Ovary (tissue), 7 donors: ENCODE measurements at regions not wholly inside any gene's neighbourhood (a gene's known extent, or its start where the extent isn't known, plus 50 kb on each side); places are given as distances from the start of the nearest gene placed in this dataset.

Experiments used
- DNase-seq, 5 donors: peaks; one replicate each; pipeline ENCODE4 v3.0.0-alpha.2; 2019 to 2020
- H3K27ac ChIP-seq, 2 donors: fragments of 200-600 bp; one replicate each; pipeline versions ENCODE4 v1.5.1 to v1.8.0; 2019 to 2022
- H3K27me3 ChIP-seq: fragments of 200-600 bp; one replicate; pipeline ENCODE4 v1.8.0; 2022
- H3K36me3 ChIP-seq: fragments of 200-600 bp; sonication (generic); one replicate; pipeline ENCODE4 v1.5.1; 2019
- H3K4me1 ChIP-seq: one replicate; pipeline ENCODE4 v1.8.1; 2013; ENCODE audit warnings: mild to moderate bottlenecking, moderate library complexity; ENCODE audit not compliant: insufficient read depth
- H3K4me3 ChIP-seq: fragments of 200-600 bp; sonication (generic); one replicate; pipeline ENCODE4 v1.5.1; 2017
- H3K9me3 ChIP-seq, 2 donors: fragments of 200-600 bp in 1 of 2; sonication (generic) in 1 of 2; one replicate each; pipeline versions ENCODE4 v1.5.1 to v1.8.1; 2013 to 2019; ENCODE audit warnings: mild to moderate bottlenecking in 1 of 2, moderate library complexity in 1 of 2
- EP300 ChIP-seq: sonication (generic); formaldehyde crosslinking; IDR thresholded peaks from one replicate; pipeline ENCODE4 v1.6.1; 2017; ENCODE audit warnings: antibody characterized with exemption
- POLR2A ChIP-seq: fragments of 450-650 bp; IDR thresholded peaks from one replicate; pipeline ENCODE4 v1.6.1; 2017; ENCODE audit warnings: antibody characterized with exemption, mild to moderate bottlenecking, moderate library complexity
- WGBS, 3 donors: extraction: QIAGEN DNeasy Blood & Tissue Kit in 1 of 3; methylation state at CpG; one replicate each; pipeline versions ENCODE4 v1.1.5 to v1.1.7; 2013 to 2017; 5-methylcytosine and 5-hydroxymethylcytosine counted together
- intact Hi-C, 4 donors: fragments of 100-400 bp; cut with DNase I; formaldehyde crosslinking; loops; one replicate each; pipeline versions ENCODE4 v1.11.0 to v1.15.1; 2022 to 2023
- TF ChIP-seq, protein P1 (sequence below), 3 donors: fragments of 450-650 bp in 2 of 3; fragments of 200-600 bp in 1 of 3; IDR thresholded peaks; one replicate each; pipeline versions ENCODE4 v1.5.1 to v1.8.0; 2016 to 2022; ENCODE audit warnings: antibody characterized with exemption in 3 of 3, mild to moderate bottlenecking in 1 of 3
- donor health status: DM: no; HTN: no; CAD: no; lungs with moderate emphysema.
- donor health status: DM: no; HTN: no; CAD: no.
- donor health status: Bipolar disorder and iron deficiency.
- donor health status: DM: no; HTN: no; CAD: no.
- donor health status: DM: yes; HTN: yes; CAD: no.

DNA sequence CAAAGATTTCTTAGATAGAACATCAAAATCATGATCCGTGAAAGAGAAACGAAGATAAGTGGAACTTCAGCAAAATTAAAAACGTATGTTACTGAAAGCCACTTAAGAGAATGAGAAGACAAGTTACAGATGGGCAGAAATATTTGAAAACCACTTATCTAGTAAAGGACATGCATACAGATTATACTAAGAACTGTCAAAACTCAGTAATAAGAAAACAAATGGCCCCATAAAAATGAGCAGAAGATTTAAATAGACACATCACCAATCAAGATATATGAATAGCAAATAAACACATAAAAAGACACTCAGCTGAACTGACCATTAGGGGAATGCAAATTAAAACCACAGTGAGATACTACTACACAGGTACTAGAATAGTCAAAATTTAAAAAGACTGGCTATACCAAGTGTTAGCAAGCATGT, 343.7 kb downstream of the PTEN start:
- Histone ChIP-seq H3K27me3 (no peaks in the 10 kb centered on the region), H3K9me3 (no peaks in the 10 kb centered on the region), H3K27ac (no peak overlapping the region), H3K4me3 (no peak overlapping the region), H3K36me3 (no peaks in the 10 kb centered on the region), H3K4me1 (peaks cover 2% of the 10 kb centered on the region)
- no peak for DNase-seq
- 39 to 53% (median 50%) methylated on average over 3 of the region's 3 CpGs for WGBS, 3 donors
- TF ChIP-seq EP300 (no peak), POLR2A (no peak)
- TF ChIP-seq, protein P1, sequence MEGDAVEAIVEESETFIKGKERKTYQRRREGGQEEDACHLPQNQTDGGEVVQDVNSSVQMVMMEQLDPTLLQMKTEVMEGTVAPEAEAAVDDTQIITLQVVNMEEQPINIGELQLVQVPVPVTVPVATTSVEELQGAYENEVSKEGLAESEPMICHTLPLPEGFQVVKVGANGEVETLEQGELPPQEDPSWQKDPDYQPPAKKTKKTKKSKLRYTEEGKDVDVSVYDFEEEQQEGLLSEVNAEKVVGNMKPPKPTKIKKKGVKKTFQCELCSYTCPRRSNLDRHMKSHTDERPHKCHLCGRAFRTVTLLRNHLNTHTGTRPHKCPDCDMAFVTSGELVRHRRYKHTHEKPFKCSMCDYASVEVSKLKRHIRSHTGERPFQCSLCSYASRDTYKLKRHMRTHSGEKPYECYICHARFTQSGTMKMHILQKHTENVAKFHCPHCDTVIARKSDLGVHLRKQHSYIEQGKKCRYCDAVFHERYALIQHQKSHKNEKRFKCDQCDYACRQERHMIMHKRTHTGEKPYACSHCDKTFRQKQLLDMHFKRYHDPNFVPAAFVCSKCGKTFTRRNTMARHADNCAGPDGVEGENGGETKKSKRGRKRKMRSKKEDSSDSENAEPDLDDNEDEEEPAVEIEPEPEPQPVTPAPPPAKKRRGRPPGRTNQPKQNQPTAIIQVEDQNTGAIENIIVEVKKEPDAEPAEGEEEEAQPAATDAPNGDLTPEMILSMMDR (IDR thresholded peaks at IDR 0.05): no peak
- intact Hi-C loops: no loop called here

DNA sequence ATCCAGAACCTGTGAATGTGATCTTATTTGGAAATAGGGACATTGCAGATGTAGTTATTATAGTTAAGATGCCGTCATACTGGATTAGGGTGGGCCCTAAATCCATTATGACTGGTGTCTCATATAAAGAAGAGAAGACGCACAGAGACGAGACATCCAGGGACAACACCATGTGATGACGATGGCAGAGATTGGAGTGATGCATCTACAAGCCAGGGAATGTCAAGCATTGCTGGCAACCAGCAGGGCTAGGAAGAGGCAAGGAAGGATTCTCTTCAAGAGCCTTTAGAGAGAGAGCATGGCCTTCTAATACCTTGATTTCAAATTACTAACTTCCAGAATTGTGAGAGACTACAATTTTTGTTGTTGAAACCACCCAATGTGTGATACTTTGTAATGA, 345.8 kb downstream of the PTEN start:
- WGBS, 3 donors: 93 to 99% (median 98%) methylated on average over 4 of the region's 4 CpGs
- no peak for TF ChIP-seq POLR2A

DNA sequence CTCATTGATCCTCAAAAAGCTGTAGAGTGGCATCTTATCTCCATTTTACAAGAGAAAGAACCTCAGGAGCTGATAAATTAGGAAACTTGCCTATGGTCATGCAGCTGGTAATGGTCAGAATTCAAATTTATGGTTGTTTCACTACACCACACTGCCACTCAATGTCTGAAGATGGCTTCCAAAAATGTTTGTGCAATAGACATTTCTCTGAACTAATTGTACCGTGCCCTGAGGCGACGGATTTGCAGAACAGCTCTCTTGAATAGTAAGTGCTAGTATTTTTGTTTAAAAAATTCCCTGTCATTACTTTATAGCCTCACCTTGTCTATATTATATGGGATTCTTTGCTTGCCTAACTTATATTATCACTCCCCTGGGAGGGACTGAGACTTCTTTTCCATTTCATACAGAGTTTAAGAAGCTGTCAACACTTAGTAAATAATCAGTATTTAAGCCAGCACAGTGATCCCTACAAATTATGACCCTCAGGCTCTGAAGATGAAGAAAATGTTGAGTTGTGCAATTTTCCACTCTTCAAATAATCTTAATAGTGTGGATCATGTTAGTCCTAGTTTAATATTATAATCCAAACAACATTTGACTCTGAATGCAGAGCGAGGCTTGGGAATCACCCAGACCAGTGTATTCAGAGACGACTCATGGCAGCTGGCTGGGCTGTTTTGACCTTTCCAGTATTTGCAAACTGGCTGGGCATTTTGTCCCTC, 346.6 kb downstream of the PTEN start:
- peaks cover 2% of the 10 kb centered on the region for H3K4me1 ChIP-seq
- no peak overlapping the region for H3K27ac ChIP-seq
- H3K27me3 ChIP-seq: no peaks in the 10 kb centered on the region
- no peaks in the 10 kb centered on the region for H3K9me3 ChIP-seq
- 74 to 87% (median 79%) methylated on average over 5 of the region's 5 CpGs for WGBS, 3 donors
- H3K4me3 ChIP-seq: no peak overlapping the region
- no peak for DNase-seq
- no peaks in the 10 kb centered on the region for H3K36me3 ChIP-seq
- TF ChIP-seq EP300: no peak
- TF ChIP-seq, protein P1 (IDR thresholded peaks at IDR 0.05): no peak
- no peak for TF ChIP-seq POLR2A
- intact Hi-C loops: no loop called here

More for the DNA sequence above, 345.8 kb downstream of the PTEN start:
- peaks cover 2% of the 10 kb centered on the region for H3K4me1 ChIP-seq
- DNase-seq: no peak
- H3K27me3 ChIP-seq: no peaks in the 10 kb centered on the region
- no peak overlapping the region for H3K27ac ChIP-seq
- H3K4me3 ChIP-seq: no peak overlapping the region
- intact Hi-C loops: no loop called here
- H3K9me3 ChIP-seq: no peaks in the 10 kb centered on the region
- no peaks in the 10 kb centered on the region for H3K36me3 ChIP-seq

DNA sequence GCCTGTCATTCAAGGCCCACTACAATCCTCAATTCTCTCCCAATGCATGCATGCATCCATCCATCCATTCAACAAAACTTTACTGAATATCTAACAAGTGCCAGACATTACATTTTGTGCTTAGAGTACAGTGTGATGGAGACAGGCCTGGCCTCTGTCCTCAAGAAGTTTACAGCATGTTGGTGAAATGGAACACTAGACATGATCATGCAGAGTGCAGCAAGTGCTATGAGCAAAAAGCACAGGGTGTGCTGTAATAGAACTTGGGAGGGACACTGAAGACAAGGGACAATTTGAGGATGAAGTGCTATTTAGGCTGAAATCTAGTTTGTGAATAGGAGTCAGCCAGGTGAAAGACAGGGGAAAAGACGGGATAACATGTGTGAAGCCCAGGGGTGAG, 347.8 kb downstream of the PTEN start:
- Histone ChIP-seq H3K27me3 (no peaks in the 10 kb centered on the region), H3K4me1 (no peaks in the 10 kb centered on the region), H3K4me3 (no peak overlapping the region), H3K9me3 (no peaks in the 10 kb centered on the region), H3K36me3 (no peaks in the 10 kb centered on the region), H3K27ac (no peak overlapping the region)
- 89 to 94% (median 92%) methylated on average over 1 of the region's 1 CpG for WGBS, 3 donors
- intact Hi-C loops: no loop called here
- no peak for DNase-seq
- TF ChIP-seq, protein P1 (IDR thresholded peaks at IDR 0.05): no peak
- no peak for TF ChIP-seq POLR2A
- no peak for TF ChIP-seq EP300

DNA sequence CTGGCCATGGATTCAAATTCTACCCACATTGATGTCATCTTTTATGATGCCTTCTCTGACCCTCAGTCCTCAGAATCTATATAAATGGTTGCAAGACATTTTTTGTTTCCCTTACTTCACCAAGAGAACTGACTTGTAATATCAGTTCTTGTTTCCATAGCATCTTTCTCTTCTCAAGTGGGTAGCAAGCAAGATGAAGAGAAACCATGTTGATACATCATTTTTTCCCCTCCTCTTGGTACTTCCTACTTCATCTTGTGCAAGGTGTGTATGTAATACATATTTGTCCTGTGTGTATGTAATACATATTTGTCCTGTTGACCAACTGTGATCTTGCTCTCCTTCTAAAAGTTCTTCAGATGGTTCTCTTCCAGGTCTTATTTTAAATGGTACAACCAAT, 348.6 kb downstream of the PTEN start:
- DNase-seq: no peak
- TF ChIP-seq EP300 (no peak), POLR2A (no peak)
- TF ChIP-seq, protein P1 (IDR thresholded peaks at IDR 0.05): no peak
- no peaks in the 10 kb centered on the region for H3K9me3 ChIP-seq
- H3K36me3 ChIP-seq: no peaks in the 10 kb centered on the region
- H3K27ac ChIP-seq: no peak overlapping the region
- H3K4me1 ChIP-seq: no peaks in the 10 kb centered on the region
- H3K4me3 ChIP-seq: no peak overlapping the region
- intact Hi-C loops: no loop called here
- no peaks in the 10 kb centered on the region for H3K27me3 ChIP-seq
